ENCODE measurements at regions not wholly inside any gene's neighbourhood (a gene's known extent, or its start where the extent isn't known, plus 50 kb on each side); places are given as distances from the start of the nearest gene placed in this dataset.

- Histone ChIP-seq H4K20me1 (ENCODE audit: insufficient read depth) (no peaks in the 10 kb centered on the region), H3K27ac (no peak overlapping the region), H3K4me1 (ENCODE audit: low read depth, poor library complexity, severe bottlenecking) (peaks cover 10% of the 10 kb centered on the region), H3K79me2 (ENCODE audit: insufficient read depth, low read depth) (no peaks in the 10 kb centered on the region), H3K4me3 (IDR thresholded peaks at IDR 0.05; ENCODE audit: insufficient read depth, low read depth, low read length) (no peak overlapping the region), H3K4me2 (no peak overlapping the region), H3K36me3 (ENCODE audit: insufficient read depth) (no peaks in the 10 kb centered on the region), H2AFZ (ENCODE audit: low read depth) (no peak overlapping the region), H3K9ac (no peak overlapping the region), H3K27me3 (ENCODE audit: insufficient read depth, low read depth) (no peaks in the 10 kb centered on the region)
- peak; percentile 50; the same call in 1 of the 2 replicates for TF ChIP-seq CTCF (conservative IDR thresholded peaks at IDR 0.05; ENCODE audit: low read depth, low read length)
Observed at GRCh38 chr6:44667668-44668390, 280.3 kb downstream of the CDC5L start.

GRCh38 chr6:44668391-44668930 lies 281.0 kb downstream of the CDC5L start:
- no peaks in the 10 kb centered on the region for H4K20me1 ChIP-seq (ENCODE audit: insufficient read depth)
- H2AFZ ChIP-seq (ENCODE audit: low read depth): no peak overlapping the region
- peaks cover 4% of the 10 kb centered on the region for H3K4me1 ChIP-seq (ENCODE audit: low read depth, poor library complexity, severe bottlenecking)
- TF ChIP-seq CTCF (conservative IDR thresholded peaks at IDR 0.05; ENCODE audit: low read depth, low read length): no peak; the same call in 1 of the 2 replicates
- no peaks in the 10 kb centered on the region for H3K79me2 ChIP-seq (ENCODE audit: insufficient read depth, low read depth)
- H3K4me2 ChIP-seq: no peak overlapping the region
- H3K4me3 ChIP-seq (IDR thresholded peaks at IDR 0.05; ENCODE audit: insufficient read depth, low read depth, low read length): no peak overlapping the region
- H3K27ac ChIP-seq: no peak overlapping the region
- H3K27me3 ChIP-seq (ENCODE audit: insufficient read depth, low read depth): no peaks in the 10 kb centered on the region
- no peak overlapping the region for H3K9ac ChIP-seq
- no peaks in the 10 kb centered on the region for H3K36me3 ChIP-seq (ENCODE audit: insufficient read depth)

- no peaks in the 10 kb centered on the region for H3K79me2 ChIP-seq (ENCODE audit: insufficient read depth, low read depth)
- no peaks in the 10 kb centered on the region for H3K36me3 ChIP-seq (ENCODE audit: insufficient read depth)
- no peak overlapping the region for H3K4me3 ChIP-seq (IDR thresholded peaks at IDR 0.05; ENCODE audit: insufficient read depth, low read depth, low read length)
- no peak for TF ChIP-seq CTCF (conservative IDR thresholded peaks at IDR 0.05; ENCODE audit: low read depth, low read length)
- H3K9ac ChIP-seq: no peak overlapping the region
- H4K20me1 ChIP-seq (ENCODE audit: insufficient read depth): no peaks in the 10 kb centered on the region
- no peaks in the 10 kb centered on the region for H3K27me3 ChIP-seq (ENCODE audit: insufficient read depth, low read depth)
- H3K4me1 ChIP-seq (ENCODE audit: low read depth, poor library complexity, severe bottlenecking): no peaks in the 10 kb centered on the region
- no peak overlapping the region for H3K4me2 ChIP-seq
- H3K27ac ChIP-seq: no peak overlapping the region
- no peak overlapping the region for H2AFZ ChIP-seq (ENCODE audit: low read depth)
Observed at GRCh38 chr6:44668976-44669934, 281.7 kb downstream of the CDC5L start.

- no peak for TF ChIP-seq CTCF (conservative IDR thresholded peaks at IDR 0.05; ENCODE audit: low read depth, low read length)
- H3K27me3 ChIP-seq (ENCODE audit: insufficient read depth, low read depth): no peaks in the 10 kb centered on the region
- no peak overlapping the region for H2AFZ ChIP-seq (ENCODE audit: low read depth)
- H3K27ac ChIP-seq: no peak overlapping the region
- no peaks in the 10 kb centered on the region for H3K4me1 ChIP-seq (ENCODE audit: low read depth, poor library complexity, severe bottlenecking)
- no peak overlapping the region for H3K9ac ChIP-seq
- H3K4me3 ChIP-seq (IDR thresholded peaks at IDR 0.05; ENCODE audit: insufficient read depth, low read depth, low read length): no peak overlapping the region
- no peaks in the 10 kb centered on the region for H3K36me3 ChIP-seq (ENCODE audit: insufficient read depth)
- H3K4me2 ChIP-seq: no peak overlapping the region
- no peaks in the 10 kb centered on the region for H4K20me1 ChIP-seq (ENCODE audit: insufficient read depth)
- no peaks in the 10 kb centered on the region for H3K79me2 ChIP-seq (ENCODE audit: insufficient read depth, low read depth)
Observed at GRCh38 chr6:44670146-44670545, 282.6 kb downstream of the CDC5L start.

All from KMS-11 (cell line).